PC-3 (cell line): ENCODE measurements at regions not wholly inside any gene's neighbourhood (a gene's known extent, or its start where the extent isn't known, plus 50 kb on each side); places are given as distances from the start of the nearest gene placed in this dataset.

Experiments used
- CTCF ChIP-seq: fragments of 300-600 bp; sonication (generic); conservative IDR thresholded peaks from 2 replicates; pipeline ENCODE4 v1.5.1; 2017; ENCODE audit warnings: antibody characterized with exemption, low read depth, mild to moderate bottlenecking, low read length
- EZH2 ChIP-seq: fragments of 300-600 bp; sonication (generic); IDR thresholded peaks from one replicate; pipeline ENCODE4 v1.6.1; 2017; ENCODE audit warnings: antibody characterized with exemption, mild to moderate bottlenecking, low read length; ENCODE audit not compliant: unreplicated experiment

GRCh38 chr5:110250355-110250754, 476.1 kb downstream of the TMEM232 start:
- TF ChIP-seq EZH2 (no peak), CTCF (no peak)
